CD4-positive, alpha-beta T cell treated with Interleukin-6 for 4 hours (primary cell): ENCODE measurements at regions not wholly inside any gene's neighbourhood (a gene's known extent, or its start where the extent isn't known, plus 50 kb on each side); places are given as distances from the start of the nearest gene placed in this dataset.

Experiments used
- DNase-seq: peaks from one replicate; pipeline ENCODE4 v3.0.0-alpha.2; 2020; ENCODE audit warnings: mixed read lengths

GRCh38 chr12:92552412-92553108, 150.2 kb upstream of the PLEKHG7 start:
- no peak for DNase-seq

- DNase-seq: no peak
Observed at GRCh38 chr12:92551853-92552397, 150.9 kb upstream of the PLEKHG7 start.

- DNase-seq: no peak
Observed at GRCh38 chr12:92551210-92551609, 151.6 kb upstream of the PLEKHG7 start.

GRCh38 chr12:92550661-92551060, 152.1 kb upstream of the PLEKHG7 start:
- DNase-seq: no peak

GRCh38 chr12:92550254-92550653, 152.5 kb upstream of the PLEKHG7 start:
- no peak for DNase-seq

- no peak for DNase-seq
Observed at GRCh38 chr12:92549516-92549915, 153.3 kb upstream of the PLEKHG7 start.

GRCh38 chr12:92547906-92548305, 154.9 kb upstream of the PLEKHG7 start:
- DNase-seq: no peak

GRCh38 chr12:92547420-92547819, 155.4 kb upstream of the PLEKHG7 start:
- DNase-seq: no peak

GRCh38 chr12:92546635-92547348, 156.0 kb upstream of the PLEKHG7 start:
- no peak for DNase-seq

GRCh38 chr12:92546259-92546634, 156.5 kb upstream of the PLEKHG7 start:
- no peak for DNase-seq

- no peak for DNase-seq
Observed at GRCh38 chr12:92544322-92544721, 158.5 kb upstream of the PLEKHG7 start.

GRCh38 chr12:92543840-92544239, 158.9 kb upstream of the PLEKHG7 start:
- no peak for DNase-seq

GRCh38 chr12:92543359-92543758, 159.4 kb upstream of the PLEKHG7 start:
- no peak for DNase-seq

GRCh38 chr12:92541731-92542130, 161.1 kb upstream of the PLEKHG7 start:
- no peak for DNase-seq

- DNase-seq: no peak
Observed at GRCh38 chr12:92540782-92541423, 161.9 kb upstream of the PLEKHG7 start.

GRCh38 chr12:92539976-92540781, 162.6 kb upstream of the PLEKHG7 start:
- DNase-seq: peak; percentile 8

- DNase-seq: peak; percentile 12
Observed at GRCh38 chr12:92539110-92539749, 163.6 kb upstream of the PLEKHG7 start.

- no peak for DNase-seq
Observed at GRCh38 chr12:92537290-92537960, 165.4 kb upstream of the PLEKHG7 start.

- no peak for DNase-seq
Observed at GRCh38 chr12:92535961-92536360, 166.8 kb upstream of the PLEKHG7 start.

GRCh38 chr12:92533280-92533890, 169.4 kb upstream of the PLEKHG7 start:
- no peak for DNase-seq

GRCh38 chr12:92530706-92531105, 172.1 kb upstream of the PLEKHG7 start:
- no peak for DNase-seq
